ENCODE measurements at regions not wholly inside any gene's neighbourhood (a gene's known extent, or its start where the extent isn't known, plus 50 kb on each side); places are given as distances from the start of the nearest gene placed in this dataset.

DNA sequence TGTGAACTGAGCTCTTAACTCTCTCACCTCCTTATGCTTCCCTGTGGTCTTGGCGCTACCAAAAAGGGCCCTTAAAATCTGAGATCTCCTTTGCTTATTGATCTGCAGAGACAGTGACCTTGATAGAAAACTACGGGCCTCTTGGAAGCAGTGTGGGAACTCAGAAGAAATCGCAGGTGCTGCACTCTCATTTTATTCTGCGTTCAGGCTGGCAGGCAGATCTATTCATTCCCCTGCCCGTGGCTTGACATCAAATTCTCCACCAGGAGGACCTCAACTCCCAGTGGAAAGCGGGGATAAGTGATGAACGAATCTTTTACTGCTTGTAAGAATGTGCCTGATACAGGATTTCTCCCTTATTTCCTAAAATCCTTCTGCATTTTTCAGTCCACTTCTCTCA lies 143.2 kb upstream of the SEL1L start (continued):
- TF ChIP-seq, protein P1, sequence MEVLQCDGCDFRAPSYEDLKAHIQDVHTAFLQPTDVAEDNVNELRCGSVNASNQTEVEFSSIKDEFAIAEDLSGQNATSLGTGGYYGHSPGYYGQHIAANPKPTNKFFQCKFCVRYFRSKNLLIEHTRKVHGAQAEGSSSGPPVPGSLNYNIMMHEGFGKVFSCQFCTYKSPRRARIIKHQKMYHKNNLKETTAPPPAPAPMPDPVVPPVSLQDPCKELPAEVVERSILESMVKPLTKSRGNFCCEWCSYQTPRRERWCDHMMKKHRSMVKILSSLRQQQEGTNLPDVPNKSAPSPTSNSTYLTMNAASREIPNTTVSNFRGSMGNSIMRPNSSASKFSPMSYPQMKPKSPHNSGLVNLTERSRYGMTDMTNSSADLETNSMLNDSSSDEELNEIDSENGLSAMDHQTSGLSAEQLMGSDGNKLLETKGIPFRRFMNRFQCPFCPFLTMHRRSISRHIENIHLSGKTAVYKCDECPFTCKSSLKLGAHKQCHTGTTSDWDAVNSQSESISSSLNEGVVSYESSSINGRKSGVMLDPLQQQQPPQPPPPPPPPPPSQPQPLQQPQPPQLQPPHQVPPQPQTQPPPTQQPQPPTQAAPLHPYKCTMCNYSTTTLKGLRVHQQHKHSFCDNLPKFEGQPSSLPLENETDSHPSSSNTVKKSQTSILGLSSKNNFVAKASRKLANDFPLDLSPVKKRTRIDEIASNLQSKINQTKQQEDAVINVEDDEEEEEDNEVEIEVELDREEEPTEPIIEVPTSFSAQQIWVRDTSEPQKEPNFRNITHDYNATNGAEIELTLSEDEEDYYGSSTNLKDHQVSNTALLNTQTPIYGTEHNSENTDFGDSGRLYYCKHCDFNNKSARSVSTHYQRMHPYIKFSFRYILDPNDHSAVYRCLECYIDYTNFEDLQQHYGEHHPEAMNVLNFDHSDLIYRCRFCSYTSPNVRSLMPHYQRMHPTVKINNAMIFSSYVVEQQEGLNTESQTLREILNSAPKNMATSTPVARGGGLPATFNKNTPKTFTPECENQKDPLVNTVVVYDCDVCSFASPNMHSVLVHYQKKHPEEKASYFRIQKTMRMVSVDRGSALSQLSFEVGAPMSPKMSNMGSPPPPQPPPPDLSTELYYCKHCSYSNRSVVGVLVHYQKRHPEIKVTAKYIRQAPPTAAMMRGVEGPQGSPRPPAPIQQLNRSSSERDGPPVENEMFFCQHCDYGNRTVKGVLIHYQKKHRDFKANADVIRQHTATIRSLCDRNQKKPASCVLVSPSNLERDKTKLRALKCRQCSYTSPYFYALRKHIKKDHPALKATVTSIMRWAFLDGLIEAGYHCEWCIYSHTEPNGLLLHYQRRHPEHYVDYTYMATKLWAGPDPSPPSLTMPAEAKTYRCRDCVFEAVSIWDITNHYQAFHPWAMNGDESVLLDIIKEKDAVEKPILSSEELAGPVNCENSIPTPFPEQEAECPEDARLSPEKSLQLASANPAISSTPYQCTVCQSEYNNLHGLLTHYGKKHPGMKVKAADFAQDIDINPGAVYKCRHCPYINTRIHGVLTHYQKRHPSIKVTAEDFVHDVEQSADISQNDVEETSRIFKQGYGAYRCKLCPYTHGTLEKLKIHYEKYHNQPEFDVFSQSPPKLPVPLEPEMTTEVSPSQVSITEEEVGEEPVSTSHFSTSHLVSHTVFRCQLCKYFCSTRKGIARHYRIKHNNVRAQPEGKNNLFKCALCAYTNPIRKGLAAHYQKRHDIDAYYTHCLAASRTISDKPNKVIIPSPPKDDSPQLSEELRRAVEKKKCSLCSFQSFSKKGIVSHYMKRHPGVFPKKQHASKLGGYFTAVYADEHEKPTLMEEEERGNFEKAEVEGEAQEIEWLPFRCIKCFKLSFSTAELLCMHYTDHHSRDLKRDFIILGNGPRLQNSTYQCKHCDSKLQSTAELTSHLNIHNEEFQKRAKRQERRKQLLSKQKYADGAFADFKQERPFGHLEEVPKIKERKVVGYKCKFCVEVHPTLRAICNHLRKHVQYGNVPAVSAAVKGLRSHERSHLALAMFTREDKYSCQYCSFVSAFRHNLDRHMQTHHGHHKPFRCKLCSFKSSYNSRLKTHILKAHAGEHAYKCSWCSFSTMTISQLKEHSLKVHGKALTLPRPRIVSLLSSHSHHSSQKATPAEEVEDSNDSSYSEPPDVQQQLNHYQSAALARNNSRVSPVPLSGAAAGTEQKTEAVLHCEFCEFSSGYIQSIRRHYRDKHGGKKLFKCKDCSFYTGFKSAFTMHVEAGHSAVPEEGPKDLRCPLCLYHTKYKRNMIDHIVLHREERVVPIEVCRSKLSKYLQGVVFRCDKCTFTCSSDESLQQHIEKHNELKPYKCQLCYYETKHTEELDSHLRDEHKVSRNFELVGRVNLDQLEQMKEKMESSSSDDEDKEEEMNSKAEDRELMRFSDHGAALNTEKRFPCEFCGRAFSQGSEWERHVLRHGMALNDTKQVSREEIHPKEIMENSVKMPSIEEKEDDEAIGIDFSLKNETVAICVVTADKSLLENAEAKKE (CRISPR knock-in tag; IDR thresholded peaks at IDR 0.05), result no peak

DNA sequence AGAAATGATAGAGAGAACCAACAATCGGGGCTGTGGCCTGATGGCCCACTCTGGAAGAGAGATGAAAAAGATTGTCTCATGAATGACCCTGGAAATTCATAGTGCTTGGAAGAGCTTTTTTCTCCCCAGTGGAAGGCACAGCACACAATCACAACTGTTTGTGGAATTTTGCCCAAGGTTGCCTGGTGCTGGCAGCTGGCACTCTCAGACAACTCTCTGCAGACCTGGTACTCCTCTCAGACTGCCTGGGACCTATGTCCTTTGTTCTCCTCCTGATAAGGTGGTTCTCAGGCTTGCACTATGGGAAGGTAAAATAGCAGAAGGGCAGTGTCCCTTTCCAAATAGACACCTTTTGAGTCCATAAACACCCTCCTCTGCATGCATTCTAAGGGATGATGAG lies 144.1 kb upstream of the SEL1L start:
- Mint-ChIP-seq H3K9me3 (peaks cover 50% of the 10 kb centered on the region), H3K36me3 (ENCODE audit: low read depth) (peaks cover 4% of the 10 kb centered on the region; the same call in 1 of the 3 replicates), H3K27me3 (ENCODE audit: insufficient read depth, low read depth, poor library complexity) (peaks cover 27% of the 10 kb centered on the region), H3K27ac (no peak overlapping the region), H3K4me1 (peaks cover 26% of the 10 kb centered on the region), H3K4me3 (no peak overlapping the region)
- Histone ChIP-seq H3K27me3 (ENCODE audit: insufficient read depth) (peaks cover 85% of the 10 kb centered on the region), H2AFZ (no peak overlapping the region), H3K27ac (ENCODE audit: low read depth) (no peak overlapping the region), H3K36me3 (ENCODE audit: insufficient read depth) (no peaks in the 10 kb centered on the region), H4K20me1 (replicated peaks; ENCODE audit: insufficient read depth) (no peaks in the 10 kb centered on the region), H3K4me2 (no peak overlapping the region), H3F3A (replicated peaks; ENCODE audit: low read depth) (no peaks in the 10 kb centered on the region), H3K79me2 (replicated peaks; ENCODE audit: insufficient read depth) (no peaks in the 10 kb centered on the region), H3K4me3 (no peak overlapping the region), H3K9me2 (ENCODE audit: insufficient read depth) (no peaks in the 10 kb centered on the region), H3K4me1 (ENCODE audit: insufficient read depth) (peaks cover 29% of the 10 kb centered on the region)
- DNase-seq (ENCODE audit: low spot score), result no peak
- no peak for ATAC-seq
- TF ChIP-seq, protein P1 (CRISPR knock-in tag; IDR thresholded peaks at IDR 0.05), result no peak
- TF ChIP-seq CREB1 (CRISPR knock-in tag; IDR thresholded peaks at IDR 0.05; ENCODE audit: low read depth), result no peak
- TF ChIP-seq, protein P2, sequence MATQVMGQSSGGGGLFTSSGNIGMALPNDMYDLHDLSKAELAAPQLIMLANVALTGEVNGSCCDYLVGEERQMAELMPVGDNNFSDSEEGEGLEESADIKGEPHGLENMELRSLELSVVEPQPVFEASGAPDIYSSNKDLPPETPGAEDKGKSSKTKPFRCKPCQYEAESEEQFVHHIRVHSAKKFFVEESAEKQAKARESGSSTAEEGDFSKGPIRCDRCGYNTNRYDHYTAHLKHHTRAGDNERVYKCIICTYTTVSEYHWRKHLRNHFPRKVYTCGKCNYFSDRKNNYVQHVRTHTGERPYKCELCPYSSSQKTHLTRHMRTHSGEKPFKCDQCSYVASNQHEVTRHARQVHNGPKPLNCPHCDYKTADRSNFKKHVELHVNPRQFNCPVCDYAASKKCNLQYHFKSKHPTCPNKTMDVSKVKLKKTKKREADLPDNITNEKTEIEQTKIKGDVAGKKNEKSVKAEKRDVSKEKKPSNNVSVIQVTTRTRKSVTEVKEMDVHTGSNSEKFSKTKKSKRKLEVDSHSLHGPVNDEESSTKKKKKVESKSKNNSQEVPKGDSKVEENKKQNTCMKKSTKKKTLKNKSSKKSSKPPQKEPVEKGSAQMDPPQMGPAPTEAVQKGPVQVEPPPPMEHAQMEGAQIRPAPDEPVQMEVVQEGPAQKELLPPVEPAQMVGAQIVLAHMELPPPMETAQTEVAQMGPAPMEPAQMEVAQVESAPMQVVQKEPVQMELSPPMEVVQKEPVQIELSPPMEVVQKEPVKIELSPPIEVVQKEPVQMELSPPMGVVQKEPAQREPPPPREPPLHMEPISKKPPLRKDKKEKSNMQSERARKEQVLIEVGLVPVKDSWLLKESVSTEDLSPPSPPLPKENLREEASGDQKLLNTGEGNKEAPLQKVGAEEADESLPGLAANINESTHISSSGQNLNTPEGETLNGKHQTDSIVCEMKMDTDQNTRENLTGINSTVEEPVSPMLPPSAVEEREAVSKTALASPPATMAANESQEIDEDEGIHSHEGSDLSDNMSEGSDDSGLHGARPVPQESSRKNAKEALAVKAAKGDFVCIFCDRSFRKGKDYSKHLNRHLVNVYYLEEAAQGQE (IDR thresholded peaks at IDR 0.05; ENCODE audit: unreplicated experiment), result no peak
- no peak for TF ChIP-seq POLR2AphosphoS5 (IDR thresholded peaks at IDR 0.05; ENCODE audit: low read depth)

Measured in GM23338 (cell line).